A172 (cell line): ENCODE measurements at regions not wholly inside any gene's neighbourhood (a gene's known extent, or its start where the extent isn't known, plus 50 kb on each side); places are given as distances from the start of the nearest gene placed in this dataset.

ENCODE experiments used
- DNase-seq: peaks from one replicate; pipeline ENCODE4 v3.0.0-alpha.2; 2015; ENCODE audit warnings: low spot score

DNA sequence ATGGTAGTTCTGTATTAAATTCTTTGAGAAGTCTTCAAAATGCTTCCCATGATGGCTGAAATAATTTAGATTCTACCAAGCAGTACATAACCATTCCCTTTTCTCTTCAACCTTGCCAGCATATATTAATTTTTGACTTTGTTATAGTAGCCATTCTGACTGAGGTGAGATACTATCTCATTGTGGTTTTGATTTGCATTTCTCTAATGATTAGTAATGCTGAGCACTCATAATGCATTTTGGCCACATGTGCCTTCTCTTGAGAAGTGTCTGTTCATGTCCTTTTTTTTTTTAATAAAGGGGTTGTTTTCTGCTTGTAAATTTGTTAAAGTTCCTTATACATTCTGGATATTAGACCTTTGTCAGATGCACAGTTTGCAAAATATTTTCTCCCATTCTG is 173.9 kb downstream of the CALCRL start:
- no peak for DNase-seq

DNA sequence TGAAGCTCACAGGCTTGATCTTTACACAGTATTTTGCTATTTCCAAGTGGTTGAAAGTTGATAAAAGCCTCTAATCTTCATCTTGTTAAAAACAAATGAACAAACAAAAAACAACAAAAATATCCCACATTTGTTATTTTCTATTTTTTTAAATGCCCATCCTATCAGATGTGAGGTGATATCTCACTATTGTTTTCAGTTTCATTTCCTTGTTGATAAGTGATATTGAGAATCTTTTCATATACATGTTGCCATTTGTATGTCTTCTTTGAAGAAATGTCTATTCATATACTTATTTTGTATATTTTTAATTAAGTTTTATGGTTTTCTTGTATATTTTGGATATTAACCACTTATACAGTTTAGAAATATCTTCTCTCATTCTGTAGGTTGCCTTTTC is 175.8 kb downstream of the CALCRL start:
- DNase-seq: no peak

DNA sequence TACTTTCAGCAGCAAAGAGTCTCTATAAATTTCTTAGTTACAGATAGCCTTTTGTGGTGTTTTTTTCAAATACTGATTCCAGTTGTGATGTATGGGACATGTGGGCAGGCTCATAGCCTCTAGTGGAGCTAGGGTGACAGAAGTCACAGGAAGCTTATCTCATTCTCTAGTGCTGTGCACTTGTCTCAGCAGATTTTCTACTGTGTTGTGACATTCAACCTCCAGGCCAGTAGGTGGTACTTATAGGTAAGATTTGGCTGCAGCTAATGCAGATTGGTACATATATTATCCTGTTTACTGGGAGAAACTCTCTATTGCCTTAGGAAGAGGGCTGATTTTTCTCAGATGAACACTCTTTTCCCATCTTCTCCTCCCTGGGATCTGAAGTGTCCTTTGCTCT is 176.2 kb downstream of the CALCRL start:
- DNase-seq: no peak

DNA sequence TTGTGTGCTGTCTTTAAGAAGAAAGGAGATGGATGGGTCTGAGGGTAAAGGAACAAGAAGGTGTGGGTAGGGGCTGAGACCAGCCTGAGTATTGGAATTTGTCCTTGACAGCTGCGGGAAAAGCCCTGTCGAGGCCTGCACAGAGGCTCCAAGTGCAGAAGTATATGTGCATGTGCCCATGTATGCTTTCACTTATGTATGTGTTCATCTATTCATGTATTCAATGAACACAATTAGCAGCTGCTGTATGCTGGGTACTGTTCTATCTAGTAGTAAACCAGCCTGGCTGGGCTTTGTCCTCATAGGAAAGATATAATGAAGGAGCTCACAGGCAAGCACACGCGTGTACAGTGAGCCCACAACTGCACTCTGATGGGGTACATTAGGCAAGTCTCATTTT is 181.4 kb downstream of the CALCRL start:
- no peak for DNase-seq

DNA sequence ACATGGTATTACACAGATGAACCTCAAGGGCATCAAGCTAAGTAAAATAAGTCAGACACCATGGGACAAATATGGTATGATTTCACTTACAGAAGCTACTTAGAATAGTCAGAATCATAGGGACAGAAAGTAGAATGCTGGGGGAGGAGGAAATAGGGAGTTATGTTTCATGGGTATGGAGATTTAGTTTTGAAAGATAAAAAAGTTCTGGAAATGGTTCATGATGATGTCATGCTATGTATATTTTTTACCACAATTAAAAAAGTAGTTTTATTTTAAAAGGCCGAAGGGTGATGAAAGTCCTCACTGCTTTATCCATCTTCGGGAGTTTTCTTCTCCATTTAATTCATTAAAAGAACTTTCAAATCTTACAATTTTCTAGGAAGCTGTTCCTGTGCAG is 181.9 kb downstream of the CALCRL start:
- no peak for DNase-seq

DNA sequence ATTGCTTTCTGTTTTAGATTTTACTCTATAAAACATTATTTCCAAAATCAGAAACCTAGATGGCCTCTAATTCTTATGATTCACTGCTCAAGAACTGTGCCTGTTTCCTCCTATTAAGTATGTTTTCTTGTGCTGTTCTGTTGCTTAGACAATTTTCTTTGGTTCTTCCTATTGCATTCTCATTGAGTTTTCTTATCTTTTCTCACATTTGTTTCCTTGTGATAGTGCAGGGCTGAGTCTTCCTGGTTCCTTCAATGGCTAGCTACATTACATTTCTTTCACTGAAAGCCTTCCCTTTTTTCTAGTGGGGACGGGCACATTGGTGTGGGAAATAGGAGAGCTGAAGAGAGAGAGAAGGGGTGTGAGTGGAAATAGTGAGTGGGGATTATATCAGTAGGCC is 183.4 kb downstream of the CALCRL start:
- DNase-seq: no peak

DNA sequence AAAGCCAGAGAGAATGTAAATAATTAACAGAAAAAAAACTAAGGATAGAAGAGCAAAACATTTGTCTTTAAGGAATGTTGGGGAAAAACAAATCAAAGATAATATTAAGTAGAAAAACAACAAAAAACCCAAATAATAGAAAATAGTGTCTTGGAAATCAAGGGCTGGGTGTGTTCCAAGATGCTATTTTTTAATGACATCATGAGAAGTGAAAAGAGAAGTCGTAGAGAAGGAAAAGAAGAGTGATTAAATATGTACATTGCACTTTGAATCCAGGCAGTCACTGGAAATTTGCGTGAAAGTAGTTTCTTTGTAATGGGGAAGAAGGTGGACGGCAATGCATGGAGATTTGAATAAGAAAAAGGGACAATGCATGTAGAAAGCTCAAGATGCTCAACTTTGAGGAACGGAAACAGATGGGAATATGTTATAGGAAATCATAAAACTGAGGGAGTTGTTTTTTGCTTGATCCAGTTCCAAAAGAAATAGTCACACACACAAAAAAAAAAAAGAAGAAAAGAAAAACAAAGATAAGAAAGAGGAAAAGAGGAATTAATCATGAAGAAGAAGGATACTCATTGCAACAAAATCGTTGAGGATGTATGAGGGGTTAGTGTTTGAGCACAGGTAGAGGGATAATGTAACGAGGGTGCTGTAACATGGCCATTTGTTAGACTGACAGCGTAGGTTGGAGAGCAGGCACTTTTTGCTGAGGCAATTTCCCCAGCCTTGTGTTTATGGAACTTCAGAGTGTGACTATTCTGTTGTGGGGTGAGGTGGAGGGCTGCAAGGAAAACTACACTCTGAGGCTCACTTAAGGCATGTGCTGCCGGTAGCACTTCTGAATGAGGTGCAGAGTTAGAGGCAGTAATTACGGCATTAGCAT is 184.1 kb downstream of the CALCRL start:
- DNase-seq: no peak

DNA sequence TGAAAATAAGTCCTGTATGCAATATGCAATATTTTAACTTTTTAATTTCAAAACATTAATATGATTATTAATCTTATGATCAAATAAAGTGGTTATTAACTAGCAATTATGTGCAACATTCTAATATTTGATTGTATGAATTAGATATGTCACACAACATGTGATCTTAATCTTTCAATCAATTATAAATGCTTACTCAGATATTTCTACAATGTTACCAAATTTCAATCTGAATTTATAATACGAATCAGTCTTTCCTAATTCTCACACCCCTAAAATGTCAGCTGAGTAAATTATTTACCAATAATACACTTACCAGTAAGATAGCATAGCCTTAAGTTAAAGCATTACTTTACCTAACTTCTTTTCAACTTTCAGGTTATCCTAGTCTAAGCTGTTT is 186.3 kb downstream of the CALCRL start:
- DNase-seq: no peak

DNA sequence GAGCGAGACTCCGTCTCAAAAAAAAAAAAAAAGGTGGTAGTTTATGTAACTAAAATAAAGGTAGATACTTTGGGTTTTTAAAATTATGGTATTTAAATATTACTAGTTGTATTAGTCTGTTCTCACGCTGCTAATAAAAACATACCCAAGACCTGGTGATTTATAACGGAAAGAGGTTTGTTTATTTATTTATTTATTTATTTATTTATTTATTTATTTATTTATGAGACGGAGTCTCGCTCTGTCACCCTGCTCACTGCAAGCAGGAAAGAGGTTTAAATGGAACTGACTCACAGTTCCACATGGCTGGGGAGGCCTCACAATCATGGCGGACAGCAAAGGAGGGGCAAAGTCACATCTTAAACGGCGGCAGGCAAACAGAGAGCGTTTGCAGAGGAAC is 196.0 kb downstream of the CALCRL start:
- DNase-seq: no peak

DNA sequence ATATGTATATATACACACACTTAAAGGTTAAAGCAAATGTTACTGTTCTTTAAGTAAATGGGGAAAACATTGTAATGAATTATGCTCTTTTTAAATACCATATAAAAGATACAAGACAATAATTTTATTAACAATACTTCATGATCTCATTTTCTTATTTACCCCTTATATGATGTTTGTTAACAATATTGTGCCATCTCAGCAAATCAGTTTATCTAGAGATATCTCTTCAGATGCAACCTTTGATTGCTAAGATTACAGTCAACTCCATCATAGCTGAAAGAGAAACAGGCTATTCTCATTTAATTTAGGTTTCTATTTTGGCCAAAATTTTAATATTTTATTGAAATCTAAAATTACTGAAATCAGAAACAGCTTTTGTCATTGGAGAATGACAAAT is 197.9 kb downstream of the CALCRL start:
- no peak for DNase-seq

DNA sequence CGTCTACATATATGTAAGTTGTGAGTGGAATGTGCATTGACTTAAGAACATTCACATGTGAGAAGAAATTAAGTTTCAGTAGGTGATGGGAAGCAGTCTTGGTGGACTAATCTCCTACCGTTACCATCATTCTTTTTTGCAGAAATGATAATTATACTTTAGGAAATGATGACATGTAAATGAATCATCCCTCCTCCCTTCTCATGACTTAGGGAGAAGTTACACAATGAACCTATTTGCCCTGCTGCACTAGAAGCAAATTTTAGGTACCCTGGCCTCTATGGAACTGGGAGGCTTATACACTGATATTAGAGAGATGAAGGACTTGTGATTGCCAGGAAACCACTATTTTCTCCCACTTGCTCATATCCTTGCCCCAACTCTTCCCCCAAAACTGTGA is 214.2 kb downstream of the CALCRL start:
- no peak for DNase-seq

DNA sequence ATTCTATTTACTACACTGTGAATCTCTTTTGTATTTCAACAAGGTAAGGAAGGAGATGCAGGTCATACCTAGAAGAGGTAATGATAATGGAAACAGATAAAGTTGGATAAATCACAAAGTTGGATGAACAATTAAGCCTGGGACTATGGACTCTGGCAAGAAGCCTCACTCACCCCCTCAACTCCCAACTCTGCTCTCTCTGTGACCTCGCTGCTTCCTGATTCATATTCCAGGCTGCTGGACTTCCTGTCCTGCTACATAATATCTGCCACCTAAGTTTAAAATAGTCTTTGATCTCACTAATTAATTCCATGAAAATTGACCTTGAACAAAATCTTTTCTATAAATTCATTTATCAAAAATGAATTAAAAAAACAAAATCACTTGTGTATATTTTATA is 215.3 kb downstream of the CALCRL start:
- no peak for DNase-seq

DNA sequence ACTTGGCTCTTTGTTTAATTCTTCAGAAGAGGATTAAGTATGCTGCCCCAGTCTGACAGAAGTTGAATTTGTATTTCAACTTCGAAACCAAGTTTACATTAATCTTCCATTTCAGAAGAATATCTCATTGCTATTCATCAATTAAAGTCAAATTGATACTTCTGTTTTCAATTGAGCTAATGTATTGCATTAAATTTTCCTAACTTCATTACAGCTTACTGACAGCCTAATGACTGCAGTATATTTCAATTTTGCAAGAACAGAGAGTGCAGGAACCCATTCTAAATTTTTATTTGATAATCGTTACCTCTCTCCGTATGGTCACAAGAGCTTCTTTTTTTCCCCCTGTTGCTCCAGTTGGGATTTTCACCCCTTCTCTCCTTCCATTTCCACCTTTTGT is 218.0 kb downstream of the CALCRL start:
- no peak for DNase-seq

DNA sequence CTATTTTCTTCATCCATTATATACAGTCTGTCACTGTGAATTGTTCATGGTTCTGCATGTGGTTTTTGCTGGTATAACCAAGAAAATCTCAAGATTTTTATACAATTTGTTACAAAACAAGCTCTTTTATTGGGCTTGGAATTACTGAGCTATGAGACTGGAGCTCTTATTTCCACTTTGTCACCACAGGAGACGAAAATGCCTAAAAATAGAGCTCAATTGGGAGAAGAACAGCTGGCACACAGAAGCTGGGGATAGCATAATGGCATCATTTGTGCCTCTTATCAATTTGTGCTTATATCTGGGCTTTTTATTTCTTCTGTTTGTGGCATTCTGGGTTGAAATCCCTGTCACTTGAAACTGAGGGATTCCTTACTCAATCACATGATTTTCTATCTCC is 219.1 kb downstream of the CALCRL start:
- no peak for DNase-seq

DNA sequence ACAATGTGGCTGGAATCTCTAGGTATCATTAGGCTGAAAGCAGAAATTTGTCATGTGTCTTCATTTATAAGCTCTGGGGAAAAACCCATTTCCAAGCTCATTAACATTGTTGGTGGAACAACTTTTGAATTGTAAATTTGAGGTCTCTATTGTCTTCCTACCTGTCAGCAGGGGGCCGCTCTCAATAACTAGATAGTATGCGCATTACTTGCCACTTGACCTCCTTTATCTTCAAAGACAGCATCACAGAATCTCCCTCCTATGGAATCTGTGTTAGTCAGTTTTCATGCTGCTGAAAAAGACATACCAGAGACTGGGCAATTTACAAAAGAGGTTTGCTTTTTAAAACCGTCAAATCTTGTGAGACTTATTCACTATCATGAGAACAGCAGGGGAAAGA is 223.1 kb downstream of the CALCRL start:
- DNase-seq: no peak

DNA sequence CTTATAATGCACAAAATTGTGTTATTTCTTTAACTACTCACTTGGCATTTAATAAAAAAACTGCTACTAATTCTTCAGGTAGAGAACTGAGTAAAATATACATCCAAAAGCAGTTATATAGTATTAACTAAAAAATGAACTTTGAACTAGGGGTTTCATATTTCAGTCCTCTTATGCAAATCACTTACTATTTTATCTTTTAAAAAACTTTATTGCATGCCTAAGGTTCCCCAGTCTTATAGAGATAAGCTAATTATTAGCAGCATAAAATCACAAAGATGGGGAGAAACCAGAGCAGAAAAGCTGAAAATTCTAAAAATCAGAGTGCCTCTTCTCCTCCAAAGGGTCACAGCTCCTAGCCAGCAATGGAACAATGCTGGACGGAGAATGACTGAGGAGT is 228.0 kb downstream of the CALCRL start:
- DNase-seq: no peak

DNA sequence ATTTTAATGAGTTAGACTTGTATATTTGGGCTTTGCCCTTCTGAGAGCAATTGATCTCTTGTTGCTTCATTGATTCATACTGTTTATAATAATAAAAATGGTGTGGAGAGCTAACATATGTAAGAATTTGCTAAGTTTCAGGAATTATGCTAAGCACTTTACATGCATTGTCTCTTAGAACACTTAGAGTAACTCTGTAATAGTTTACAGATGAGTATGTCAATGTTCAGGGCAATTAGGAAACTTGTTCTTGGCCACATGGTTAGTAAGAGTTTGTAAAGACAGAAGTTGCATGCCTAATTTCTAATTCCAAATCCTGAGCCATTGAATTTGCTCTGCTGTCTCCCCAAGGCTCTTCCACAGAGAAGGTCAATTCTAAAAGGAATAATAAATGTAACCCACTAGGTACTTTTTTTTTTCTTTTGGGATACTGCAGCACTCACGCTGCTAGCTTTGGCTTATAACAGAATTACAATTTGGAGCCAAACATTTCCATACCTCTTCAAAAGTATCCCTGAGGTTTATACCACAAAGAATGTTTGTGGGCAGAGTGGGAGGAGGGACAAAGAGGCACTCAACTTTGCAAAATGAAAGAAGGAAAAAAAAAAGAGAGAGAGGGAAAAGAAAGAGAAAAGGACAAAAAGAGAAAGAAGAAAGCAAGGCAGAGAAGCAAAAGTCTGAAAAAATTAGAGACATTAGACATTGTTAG is 232.4 kb downstream of the CALCRL start:
- DNase-seq: no peak

DNA sequence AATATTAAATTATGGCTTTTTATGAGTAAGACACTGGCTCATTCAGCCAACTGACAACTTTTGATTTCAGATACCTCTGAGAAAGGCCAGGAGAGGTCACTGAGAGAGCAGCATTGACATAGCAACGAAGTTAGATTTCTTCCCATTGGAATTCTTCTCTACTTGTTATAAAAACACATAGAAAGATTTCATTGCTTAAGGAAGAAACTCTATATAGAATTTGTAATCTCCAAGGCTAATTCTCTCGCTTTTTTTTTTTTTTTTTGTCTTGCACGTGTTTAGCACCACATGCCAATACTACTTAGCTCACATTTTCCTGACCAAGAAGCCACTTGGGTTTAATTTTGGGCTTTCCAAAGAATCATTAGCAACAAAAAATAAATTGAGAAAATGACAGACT is 233.7 kb downstream of the CALCRL start:
- no peak for DNase-seq

DNA sequence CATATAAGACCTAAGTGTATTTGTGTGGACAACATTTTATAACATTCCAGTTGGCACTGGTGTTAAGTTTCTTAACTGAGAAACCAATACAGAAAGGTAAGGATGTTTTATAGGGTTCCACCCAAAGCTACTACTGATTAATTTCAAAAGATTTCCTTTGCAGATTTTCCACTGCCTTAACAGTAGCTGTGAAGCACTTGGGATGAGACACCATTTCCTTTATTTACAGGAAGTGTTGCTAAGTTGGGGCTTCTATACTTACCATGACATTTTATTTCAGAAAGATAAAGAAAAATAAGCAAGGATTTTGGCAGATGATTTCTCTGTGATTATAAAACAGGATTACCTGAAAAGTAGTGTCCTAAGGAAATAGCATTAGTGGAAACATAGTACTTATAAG is 234.3 kb downstream of the CALCRL start:
- no peak for DNase-seq

DNA sequence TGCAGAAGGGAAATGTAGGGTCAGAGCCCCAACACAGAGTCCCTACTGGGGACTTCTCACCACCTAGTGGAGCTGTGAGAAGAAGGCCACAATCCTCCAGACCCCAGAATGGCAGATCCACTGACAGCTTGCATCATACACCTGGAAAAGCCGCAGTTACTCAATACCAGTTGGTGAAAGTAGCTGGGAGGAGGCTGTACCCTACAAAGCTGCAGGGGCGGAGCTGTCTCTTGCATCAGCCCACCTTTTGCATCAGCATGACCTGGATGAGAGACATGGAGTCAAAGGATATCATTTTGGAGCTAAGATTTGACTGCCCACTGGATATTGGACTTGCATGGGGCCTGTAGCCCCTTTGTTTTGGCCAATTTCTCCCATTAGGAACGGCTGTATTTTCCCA is 237.3 kb downstream of the CALCRL start:
- no peak for DNase-seq

DNA sequence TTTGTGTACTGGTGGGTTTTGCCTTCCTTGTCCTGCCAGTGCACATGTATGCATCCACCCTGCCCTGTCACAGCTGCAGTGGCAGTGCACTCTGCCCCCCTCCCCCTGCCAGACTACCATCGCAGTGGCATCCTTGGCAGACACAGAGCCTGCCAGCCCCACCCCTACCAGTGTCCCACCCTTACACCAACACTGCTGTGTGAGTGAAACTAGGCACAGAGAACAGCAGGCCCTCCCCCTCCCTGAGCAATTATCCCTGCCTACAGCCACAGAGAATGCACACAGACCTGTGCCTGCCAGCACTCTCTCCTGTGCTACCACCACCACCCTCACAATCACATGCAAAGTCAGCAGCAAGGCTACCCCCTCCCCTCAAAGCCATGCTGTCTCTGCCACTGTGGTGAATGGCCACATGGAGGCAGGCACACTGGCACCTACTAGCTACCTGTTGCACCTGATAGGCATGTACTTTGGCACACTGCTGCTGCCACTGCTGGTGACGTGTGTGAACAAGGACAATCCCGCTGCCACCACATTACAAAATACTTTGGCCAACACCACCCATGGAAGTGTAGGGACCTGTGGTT is 239.8 kb downstream of the CALCRL start:
- no peak for DNase-seq

DNA sequence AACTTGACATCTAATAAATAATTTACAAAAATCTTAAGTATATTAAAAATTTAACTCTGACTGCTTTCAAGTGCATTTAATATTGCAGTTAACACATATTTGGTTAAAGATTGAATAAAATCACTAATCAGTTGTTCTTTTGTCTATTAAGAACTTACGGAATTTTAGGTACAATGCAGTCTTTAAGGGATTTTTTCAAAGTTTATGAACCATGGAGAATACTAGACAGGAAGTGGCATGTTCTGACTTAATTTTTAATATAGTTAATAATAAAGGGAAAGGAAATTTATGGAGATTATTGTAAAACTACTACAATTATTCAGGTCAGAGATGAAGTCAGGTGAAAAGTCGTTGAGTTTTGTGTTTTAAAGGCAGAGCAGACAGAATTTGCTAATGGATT is 240.9 kb downstream of the CALCRL start:
- no peak for DNase-seq

DNA sequence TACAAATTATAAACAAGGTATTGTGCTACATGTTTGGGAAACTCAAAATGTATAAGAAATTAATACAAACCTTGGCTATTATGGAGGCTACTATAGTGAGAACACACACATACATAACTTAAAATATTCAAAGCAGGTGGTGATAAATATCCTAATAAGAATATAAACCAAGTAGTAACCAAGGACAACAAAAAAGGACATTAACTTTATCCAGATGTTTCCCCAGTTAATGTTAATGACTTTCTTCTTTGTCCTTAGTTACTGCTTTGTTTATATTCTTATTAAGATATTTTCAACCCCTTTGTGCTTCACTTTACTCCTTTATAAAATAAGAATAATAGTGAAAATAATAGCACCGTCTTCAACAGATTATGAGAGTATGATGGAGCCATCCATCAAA is 241.6 kb downstream of the CALCRL start:
- no peak for DNase-seq
